Trophoblast cell (in vitro differentiated cells and primary cell): ENCODE measurements at regions not wholly inside any gene's neighbourhood (a gene's known extent, or its start where the extent isn't known, plus 50 kb on each side); places are given as distances from the start of the nearest gene placed in this dataset.
"Not testable (repeated sequence)": the region's sequence is repeated elsewhere in the genome, so short reads cannot be mapped to it uniquely, and the experiment has no call there.

Source experiments
- DNase-seq, 2 donors: peaks; one replicate each; pipeline ENCODE4 v3.0.0-alpha.2; 2016
- H2AFZ ChIP-seq: 2 replicates; pipeline ENCODE4 v1.6.1; 2013; ENCODE audit warnings: low read length, moderate library complexity, mild to moderate bottlenecking; ENCODE audit not compliant: insufficient read depth, poor library complexity
- H2AK5ac ChIP-seq: 2 replicates; pipeline ENCODE4 v1.6.1; 2013; ENCODE audit warnings: mild to moderate bottlenecking, low read length
- H2BK120ac ChIP-seq: 2 replicates; pipeline ENCODE4 v1.6.1; 2013; ENCODE audit warnings: low read length, mild to moderate bottlenecking, moderate library complexity; ENCODE audit not compliant: insufficient read depth, poor library complexity
- H2BK12ac ChIP-seq: 2 replicates; pipeline ENCODE4 v1.6.1; 2013; ENCODE audit warnings: mild to moderate bottlenecking, low read length, moderate library complexity
- H2BK5ac ChIP-seq: 2 replicates; pipeline ENCODE4 v1.6.1; 2013; ENCODE audit warnings: low read length, low read depth, moderate library complexity, mild to moderate bottlenecking; ENCODE audit not compliant: poor library complexity
- H3K14ac ChIP-seq: 2 replicates; pipeline ENCODE4 v1.6.1; 2013; ENCODE audit warnings: mild to moderate bottlenecking, low read length
- H3K18ac ChIP-seq: 2 replicates; pipeline ENCODE4 v1.6.1; 2013; ENCODE audit warnings: mild to moderate bottlenecking, low read length
- H3K23ac ChIP-seq: 2 replicates; pipeline ENCODE4 v1.6.1; 2013; ENCODE audit warnings: low read length
- H3K27ac ChIP-seq: 2 replicates; pipeline ENCODE4 v1.5.1; 2013; ENCODE audit warnings: low read depth, mild to moderate bottlenecking, inconsistent platforms, low read length, moderate library complexity
- H3K27me3 ChIP-seq: 2 replicates; pipeline ENCODE4 v1.6.1; 2013; ENCODE audit warnings: inconsistent platforms, mild to moderate bottlenecking, low read length, moderate library complexity; ENCODE audit not compliant: insufficient read depth
- H3K36me3 ChIP-seq, 2 experiments: 1 replicate in 1 of 2; 2 replicates in 1 of 2; pipeline ENCODE4 v1.6.1; 2013; ENCODE audit warnings: low read length in 2 of 2, mild to moderate bottlenecking in 2 of 2, moderate library complexity in 1 of 2; ENCODE audit not compliant: insufficient read depth in 2 of 2, control insufficient read depth in 1 of 2
- H3K4ac ChIP-seq: 2 replicates; pipeline ENCODE4 v1.6.1; 2013; ENCODE audit warnings: low read depth, mild to moderate bottlenecking, low read length, moderate library complexity
- H3K4me1 ChIP-seq, 2 experiments: 1 replicate in 1 of 2; 2 replicates in 1 of 2; pipeline ENCODE4 v1.6.1; 2013; ENCODE audit warnings: low read length in 2 of 2, mild to moderate bottlenecking in 2 of 2, moderate library complexity in 1 of 2; ENCODE audit not compliant: insufficient read depth in 2 of 2, control insufficient read depth in 1 of 2
- H3K4me2 ChIP-seq: 2 replicates; pipeline ENCODE4 v1.6.1; 2013; ENCODE audit warnings: inconsistent platforms, mild to moderate bottlenecking, low read length, moderate library complexity
- H3K4me3 ChIP-seq: 2 replicates; pipeline ENCODE4 v1.5.1; 2013; ENCODE audit warnings: mild to moderate bottlenecking, low read depth, low read length, inconsistent platforms
- H3K79me1 ChIP-seq: one replicate; pipeline ENCODE4 v1.6.1; 2013; ENCODE audit warnings: low read length
- H3K79me2 ChIP-seq: 2 replicates; pipeline ENCODE4 v1.6.1; 2013; ENCODE audit warnings: low read length, mild to moderate bottlenecking; ENCODE audit not compliant: control insufficient read depth, insufficient read depth, poor library complexity
- H3K9ac ChIP-seq: 2 replicates; pipeline ENCODE4 v1.6.1; 2013; ENCODE audit warnings: mild to moderate bottlenecking, low read length
- H3K9me3 ChIP-seq: 2 replicates; pipeline ENCODE4 v1.6.1; 2013; ENCODE audit warnings: low read depth, mild to moderate bottlenecking, control low read depth, inconsistent platforms, low read length; ENCODE audit not compliant: insufficient read depth
- H4K12ac ChIP-seq: 2 replicates; pipeline ENCODE4 v1.6.1; 2013; ENCODE audit warnings: low read depth, mild to moderate bottlenecking, low read length, moderate library complexity
- H4K8ac ChIP-seq: 2 replicates; pipeline ENCODE4 v1.6.1; 2013; ENCODE audit warnings: low read depth, mild to moderate bottlenecking, low read length, moderate library complexity
- H4K91ac ChIP-seq: one replicate; pipeline ENCODE4 v1.6.1; 2013; ENCODE audit warnings: low read depth, mild to moderate bottlenecking, low read length, moderate library complexity
- WGBS: extraction: QIAGEN DNeasy Blood & Tissue Kit; methylation state at CpG from one replicate; pipeline ENCODE4 v1.1.7; 2013; ENCODE audit warnings: missing lambda C conversion rate; ENCODE audit not compliant: insufficient read length, insufficient coverage; ENCODE audit errors: extremely low coverage; 5-methylcytosine and 5-hydroxymethylcytosine counted together

DNA sequence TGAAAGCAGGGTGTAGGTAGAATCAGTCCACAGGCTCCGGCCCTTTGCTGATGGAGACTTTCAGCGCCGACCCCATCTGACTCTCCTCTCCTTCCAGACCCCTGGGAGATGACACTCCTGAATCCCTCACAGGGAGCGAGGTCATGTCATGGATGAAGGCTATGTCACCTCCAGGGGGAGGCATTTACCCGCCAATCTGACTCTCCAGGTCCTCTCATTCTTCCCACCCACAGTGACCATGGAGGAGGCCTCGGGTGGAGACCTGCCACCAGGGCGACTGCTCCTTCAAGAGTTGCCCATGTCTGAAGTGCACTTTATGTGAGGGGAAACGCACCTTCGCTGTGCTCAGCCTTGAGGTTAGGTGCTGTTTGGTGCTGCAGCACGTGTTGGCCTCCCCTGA is 112.7 kb downstream of the KLF13 start:
- Histone ChIP-seq H3K9ac (no peak overlapping the region), H3K79me1 (peaks cover 2% of the 10 kb centered on the region), H3K4me2 (no peak overlapping the region), H3K4ac (no peak overlapping the region), H3K14ac (no peak overlapping the region), H4K91ac (no peak overlapping the region), H3K79me2 (peaks cover 2% of the 10 kb centered on the region), H3K18ac (no peak overlapping the region), H3K4me1 (peaks cover 5 to 10% of the 10 kb centered on the region in 2 experiments), H3K27ac (no peak overlapping the region), H2BK120ac (no peak overlapping the region), H3K23ac (no peak overlapping the region), H2AK5ac (no peak overlapping the region), H3K4me3 (no peak overlapping the region), H2BK5ac (no peak overlapping the region), H3K9me3 (no peaks in the 10 kb centered on the region), H4K8ac (no peak overlapping the region), H4K12ac (no peak overlapping the region), H3K27me3 (no peaks in the 10 kb centered on the region), H2BK12ac (no peak overlapping the region), H3K36me3 (no peaks in the 10 kb centered on the region), H2AFZ (no peak overlapping the region)
- DNase-seq, result peak; percentile 15 to 57
- no CpG with 5 or more reads among the region's 10 CpGs for WGBS

DNA sequence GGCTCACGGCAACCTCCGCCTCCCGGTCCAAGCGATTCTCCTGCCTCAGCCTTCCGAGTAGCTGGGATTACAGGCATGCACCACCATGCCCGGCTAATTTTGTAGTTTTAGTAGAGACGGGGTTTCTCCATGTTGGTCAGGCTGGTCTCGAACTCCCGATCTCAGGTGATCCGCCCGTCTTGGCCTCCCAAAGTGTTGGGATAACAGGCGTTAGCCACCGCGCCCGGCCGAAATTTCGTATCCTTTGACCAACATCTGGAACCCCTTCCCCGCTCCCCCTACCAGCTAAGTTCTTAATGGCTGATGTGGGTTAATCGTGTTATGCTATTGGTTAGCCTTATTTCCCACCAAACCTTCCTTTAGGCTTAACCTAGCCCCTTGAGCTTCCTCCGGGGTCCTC is 113.6 kb downstream of the KLF13 start:
- H2BK12ac ChIP-seq, H4K12ac ChIP-seq, H3K9me3 ChIP-seq, H3K79me2 ChIP-seq, H3K4ac ChIP-seq, DNase-seq, H3K23ac ChIP-seq, H3K27me3 ChIP-seq, H3K4me1 ChIP-seq, H3K27ac ChIP-seq, H3K18ac ChIP-seq, H3K79me1 ChIP-seq, H3K9ac ChIP-seq, H3K4me3 ChIP-seq, H2BK120ac ChIP-seq, H4K91ac ChIP-seq, H2AK5ac ChIP-seq, H3K14ac ChIP-seq, H2BK5ac ChIP-seq, H3K36me3 ChIP-seq: not testable (repeated sequence)
- no CpG with 5 or more reads among the region's 20 CpGs for WGBS
- Histone ChIP-seq H3K4me2 (peak overlapping the region; percentile 78), H4K8ac (peak overlapping the region; percentile 69), H2AFZ (peak overlapping the region; percentile 53)

GRCh38 chr15:31440754-31441311 is 114.2 kb downstream of the KLF13 start:
- Histone ChIP-seq H3K79me1 (peaks cover 2% of the 10 kb centered on the region), H3K27ac (no peak overlapping the region)

GRCh38 chr15:31442226-31442625 is 115.6 kb downstream of the KLF13 start:
- WGBS, result no CpG with 5 or more reads among the region's 9 CpGs
- Histone ChIP-seq H3K27ac (no peak overlapping the region), H3K4me1 (peaks cover 5 to 6% of the 10 kb centered on the region in 2 experiments)

More at GRCh38 chr15:31440754-31441311, 114.2 kb downstream of the KLF13 start:
- Histone ChIP-seq H3K4me1 (peaks cover 5 to 6% of the 10 kb centered on the region in 2 experiments), H3K4me2 (peak overlapping the region; percentile 78), H3K4ac (no peak overlapping the region), H3K27me3 (no peaks in the 10 kb centered on the region), H3K14ac (peak overlapping the region; percentile 66), H2BK120ac (peak overlapping the region; percentile 59), H3K9ac (no peak overlapping the region), H4K91ac (peak overlapping the region; percentile 63), H3K36me3 (no peaks in the 10 kb centered on the region), H3K4me3 (peak overlapping the region; percentile 60), H2BK5ac (no peak overlapping the region), H2AFZ (peak overlapping the region; percentile 53), H2AK5ac (no peak overlapping the region), H3K79me2 (peaks cover 2% of the 10 kb centered on the region), H2BK12ac (no peak overlapping the region), H3K9me3 (no peaks in the 10 kb centered on the region), H4K12ac (peak overlapping the region; percentile 80), H4K8ac (peak overlapping the region; percentile 81), H3K23ac (no peak overlapping the region), H3K18ac (peak overlapping the region; percentile 21)
- no CpG with 5 or more reads among the region's 56 CpGs for WGBS
- DNase-seq, result peak; percentile 26 to 49

More at GRCh38 chr15:31442226-31442625, 115.6 kb downstream of the KLF13 start:
- peaks cover 2% of the 10 kb centered on the region for H3K79me2 ChIP-seq
- no peak overlapping the region for H4K91ac ChIP-seq
- H3K9me3 ChIP-seq, result no peaks in the 10 kb centered on the region
- H3K79me1 ChIP-seq, result peaks cover 2% of the 10 kb centered on the region
- H4K12ac ChIP-seq, result no peak overlapping the region
- H3K14ac ChIP-seq, result no peak overlapping the region
- H3K4me2 ChIP-seq, result no peak overlapping the region
- H3K4me3 ChIP-seq, result no peak overlapping the region
- H4K8ac ChIP-seq, result no peak overlapping the region
- H3K27me3 ChIP-seq, result no peaks in the 10 kb centered on the region
- no peak overlapping the region for H3K23ac ChIP-seq
- H3K18ac ChIP-seq, result no peak overlapping the region
- no peak overlapping the region for H3K9ac ChIP-seq
- H2AK5ac ChIP-seq, result no peak overlapping the region
- no peak overlapping the region for H3K4ac ChIP-seq
- no peak overlapping the region for H2AFZ ChIP-seq
- DNase-seq, result no peak
- no peaks in the 10 kb centered on the region for H3K36me3 ChIP-seq
- H2BK5ac ChIP-seq, result no peak overlapping the region
- no peak overlapping the region for H2BK12ac ChIP-seq
- no peak overlapping the region for H2BK120ac ChIP-seq
